K562 (cell line): ENCODE measurements at regions not wholly inside any gene's neighbourhood (a gene's known extent, or its start where the extent isn't known, plus 50 kb on each side); places are given as distances from the start of the nearest gene placed in this dataset.

Source experiments
- ATAC-seq: fragments of 200-7000 bp; cut with Tn5 transposase; 3 replicates; pipeline ENCODE4 v1.9.1; 2020; ENCODE audit warnings: moderate library complexity
- BruUV-seq: library from RNA; stranded (reverse); fragments of 400-500 nt; replicated peaks from 2 replicates; lab custom pipeline; 2021; lab: Mats Ljungman, UMichigan
- CTCF ChIA-PET: fragments of 300-600 bp; formaldehyde crosslinking; extraction: SDS; loops from one replicate; lab custom pipeline; 2021; ENCODE audit warnings: low intra/inter-chr PET ratio; lab: Yijun Ruan, JAX
- POLR2A ChIA-PET: fragments of 300-600, 350-650 bp; sonication (Branson Sonifier 250); formaldehyde crosslinking; extraction: SDS; loops from one replicate; lab custom pipeline; 2021; ENCODE audit warnings: antibody characterized with exemption, inconsistent platforms; lab: Yijun Ruan, JAX
- DNase-seq, 4 experiments: peaks; one replicate each; pipeline versions ENCODE4 v3.0.0 to v3.0.0-alpha.2; 2011 to 2018; ENCODE audit warnings: low spot score in 3 of 4, mixed read lengths in 3 of 4; ENCODE audit errors: extremely low read depth in 1 of 4
- FAIRE-seq: peaks from 2 replicates; lab custom pipeline; 2011; peaks lifted over from hg19 to GRCh38; lab: Jason Lieb, UNC
- H2AFZ ChIP-seq: 2 replicates; pipeline ENCODE4 v1.6.0; 2011; ENCODE audit warnings: low read depth, low read length, control low read depth, inconsistent platforms
- H3K27ac ChIP-seq: fragments of 200-600 bp; 3 replicates; pipeline ENCODE4 v1.8.0; 2011; ENCODE audit warnings: low read depth, mild to moderate bottlenecking, control low read depth, inconsistent platforms, low read length, moderate library complexity, mixed read lengths; ENCODE audit errors: extremely low read depth
- H3K27me3 ChIP-seq, 2 experiments: fragments of 300-600 bp in 1 of 2; 2 replicates in 1 of 2; 3 replicates in 1 of 2; pipeline versions ENCODE4 v1.6.0 to v1.8.0; 2011; ENCODE audit warnings: inconsistent platforms in 2 of 2, low read length in 2 of 2, mild to moderate bottlenecking in 1 of 2, mixed read lengths in 1 of 2, moderate library complexity in 1 of 2; ENCODE audit not compliant: control insufficient read depth in 2 of 2, insufficient read depth in 2 of 2
- H3K36me3 ChIP-seq: fragments of 300-600 bp; 3 replicates; pipeline ENCODE4 v1.8.0; 2011; ENCODE audit warnings: mild to moderate bottlenecking, low read length, inconsistent platforms; ENCODE audit not compliant: control insufficient read depth, insufficient read depth
- H3K4me1 ChIP-seq, 2 experiments: fragments of 200-600 bp in 1 of 2; replicated peaks in 1 of 2; 2 replicates in 1 of 2; 3 replicates in 1 of 2; pipeline versions ENCODE4 v1.5.1 to v1.8.0; 2011; ENCODE audit warnings: inconsistent platforms in 2 of 2, low read length in 2 of 2, mild to moderate bottlenecking in 1 of 2, mixed read lengths in 1 of 2, moderate library complexity in 1 of 2; ENCODE audit not compliant: control insufficient read depth in 2 of 2, insufficient read depth in 2 of 2
- H3K4me2 ChIP-seq: 2 replicates; pipeline ENCODE4 v1.6.1; 2011; ENCODE audit warnings: low read length, control low read depth, inconsistent platforms, mixed read lengths; ENCODE audit not compliant: insufficient read depth
- H3K4me3 ChIP-seq: fragments of 200-600 bp; sonication (generic), shearing (Covaris generic); 2 replicates; pipeline ENCODE4 v1.5.1; 2016; ENCODE audit warnings: control low read depth, inconsistent platforms
- H3K79me2 ChIP-seq: fragments of 200-600 bp; 3 replicates; pipeline ENCODE4 v1.8.0; 2011; ENCODE audit warnings: low read length, inconsistent platforms; ENCODE audit not compliant: control insufficient read depth, insufficient read depth
- H3K9ac ChIP-seq, 2 experiments: 2 replicates each; pipeline versions ENCODE4 v1.6.0 to v1.6.1; 2011; ENCODE audit warnings: low read depth in 2 of 2, low read length in 2 of 2, control low read depth in 1 of 2, inconsistent platforms in 1 of 2, mild to moderate bottlenecking in 1 of 2, mixed read lengths in 1 of 2; ENCODE audit not compliant: insufficient read depth in 1 of 2
- H3K9me1 ChIP-seq: one replicate; pipeline ENCODE4 v1.6.0; 2011; ENCODE audit warnings: inconsistent platforms, mild to moderate bottlenecking, low read length, moderate library complexity; ENCODE audit not compliant: control insufficient read depth, insufficient read depth
- H3K9me3 ChIP-seq: replicated peaks from 2 replicates; pipeline ENCODE4 v1.5.1; 2011; ENCODE audit warnings: low read depth, low read length, inconsistent platforms; ENCODE audit not compliant: control insufficient read depth, insufficient read depth
- H4K20me1 ChIP-seq: replicated peaks from 2 replicates; pipeline ENCODE4 v1.6.1; 2011; ENCODE audit warnings: low read length, inconsistent platforms, mixed read lengths; ENCODE audit not compliant: control insufficient read depth, insufficient read depth
- DDX20 ChIP-seq: fragments of 450-650 bp; IDR thresholded peaks from 2 replicates; pipeline ENCODE4 v1.6.1; 2016; ENCODE audit warnings: missing genetic modification characterization, low read depth, mild to moderate bottlenecking, missing compliant biosample characterization, moderate library complexity
- HCFC1 ChIP-seq: IDR thresholded peaks from 2 replicates; pipeline ENCODE4 v1.6.1; 2012; ENCODE audit warnings: low read depth, low read length, improper control_type of control experiment
- MAZ ChIP-seq, 2 experiments: fragments of 450-650 bp in 1 of 2; sonication (generic) in 1 of 2; formaldehyde crosslinking; IDR thresholded peaks in 1 of 2; conservative IDR thresholded peaks in 1 of 2; 2 replicates each; pipeline versions ENCODE4 v1.4.0 to v1.5.0; 2020; ENCODE audit warnings: mild to moderate bottlenecking in 1 of 2, missing genetic modification reagents in 1 of 2
- MTA3 ChIP-seq: fragments of 450-650 bp; formaldehyde crosslinking; IDR thresholded peaks from 2 replicates; pipeline ENCODE4 v1.6.1; 2017; ENCODE audit warnings: mild to moderate bottlenecking, borderline replicate concordance
- MYC ChIP-seq, 2 experiments: fragments of 250-450 bp in 1 of 2; sonication (Bioruptor Pico) in 1 of 2; IDR thresholded peaks; 2 replicates each; pipeline versions ENCODE4 v1.5.1 to v1.6.1; 2012 to 2021; ENCODE audit warnings: low read depth in 2 of 2, borderline replicate concordance in 1 of 2, improper control_type of control experiment in 1 of 2, low read length in 1 of 2, mild to moderate bottlenecking in 1 of 2, moderate library complexity in 1 of 2
- RBBP5 ChIP-seq: fragments of 200-600 bp; sonication (generic); IDR thresholded peaks from 2 replicates; pipeline ENCODE4 v1.6.1; 2012; ENCODE audit warnings: borderline replicate concordance, mild to moderate bottlenecking, low read length, control low read depth, inconsistent platforms; ENCODE audit not compliant: insufficient read depth, poor library complexity, severe bottlenecking
- RBM25 ChIP-seq: fragments of 200-400 bp; formaldehyde crosslinking; IDR thresholded peaks from 2 replicates; pipeline ENCODE4 v1.6.1; 2018; ENCODE audit warnings: low read length, low read depth, moderate library complexity; ENCODE audit not compliant: severe bottlenecking
- SMAD3 ChIP-seq: fragments of 450-650 bp; formaldehyde crosslinking; conservative IDR thresholded peaks from 2 replicates; pipeline ENCODE4 v1.4.0; 2020; ENCODE audit warnings: mild to moderate bottlenecking
- ZFPM2 ChIP-seq: fragments of 250-450 bp; sonication (Bioruptor Pico); IDR thresholded peaks from 2 replicates; pipeline ENCODE4 v1.5.1; 2022; ENCODE audit warnings: mild to moderate bottlenecking
- WGBS: fragments of 100-300 bp; shearing (Covaris generic); methylation state at CpG from one replicate; pipeline ENCODE4 v1.1.6; 2016; ENCODE audit warnings: low coverage, mixed read lengths; ENCODE audit not compliant: insufficient coverage; ENCODE audit errors: missing lambda C conversion rate; 5-methylcytosine and 5-hydroxymethylcytosine counted together
- in situ Hi-C: fragments of 300-500 bp; cut with MboI; formaldehyde crosslinking; loops from 4 replicates; pipeline ENCODE4 v1.15.0; 2018; ENCODE audit warnings: inconsistent platforms, mixed read lengths
- intact Hi-C: fragments of 100-400 bp; cut with micrococcal nuclease; formaldehyde crosslinking; loops from 2 replicates; pipeline ENCODE4 v1.14.2; 2022
- TF ChIP-seq, protein P1 (sequence below), 2 experiments: IDR thresholded peaks in 1 of 2; conservative IDR thresholded peaks in 1 of 2; 2 replicates each; pipeline ENCODE4 v1.6.1; 2016; ENCODE audit warnings: low read depth in 2 of 2, mild to moderate bottlenecking in 1 of 2, missing compliant biosample characterization in 1 of 2, missing genetic modification characterization in 1 of 2, moderate library complexity in 1 of 2
- TF ChIP-seq, protein P2 (sequence below): sonication (generic); formaldehyde crosslinking; IDR thresholded peaks from 2 replicates; pipeline ENCODE4 v1.8.1; 2023; ENCODE audit warnings: mild to moderate bottlenecking, missing genetic modification reagents
- TF ChIP-seq, protein P3 (sequence below): sonication (generic); formaldehyde crosslinking; IDR thresholded peaks from 2 replicates; pipeline ENCODE4 v1.8.0; 2022; ENCODE audit warnings: mild to moderate bottlenecking, missing genetic modification reagents

- Histone ChIP-seq H3K27me3 (0 out of 5 replicates have a peak, but pooled peaks cover 0 to 4% of the 10 kb centered on the region in 2 experiments), H3K27ac (no peak overlapping the region), H2AFZ (no peak overlapping the region), H3K79me2 (no peaks in the 10 kb centered on the region), H3K9me1 (no peaks in the 10 kb centered on the region), H4K20me1 (no peaks in the 10 kb centered on the region; the same call in 1 of the 2 replicates), H3K9ac (no peak overlapping the region), H3K4me1 (no peaks in the 10 kb centered on the region), H3K4me3 (no peak overlapping the region), H3K9me3 (no peaks in the 10 kb centered on the region), H3K36me3 (no peaks in the 10 kb centered on the region), H3K4me2 (no peak overlapping the region)
- ATAC-seq (no peak), FAIRE-seq (no peak), DNase-seq (no peak)
- in situ Hi-C loops (no loop called here), intact Hi-C loops (no loop called here)
- 0% methylated on average over 3 of the region's 3 CpGs for WGBS
- CTCF ChIA-PET = no interaction called here
- BruUV-seq = no TSS peak
- POLR2A ChIA-PET = interaction anchor here (0.6 to 1.0 kb wide), 2 partner anchors 10 to 12 kb away, joined by 4 read pairs; no protein-coding TSS in a partner anchor
- TF ChIP-seq, protein P1, sequence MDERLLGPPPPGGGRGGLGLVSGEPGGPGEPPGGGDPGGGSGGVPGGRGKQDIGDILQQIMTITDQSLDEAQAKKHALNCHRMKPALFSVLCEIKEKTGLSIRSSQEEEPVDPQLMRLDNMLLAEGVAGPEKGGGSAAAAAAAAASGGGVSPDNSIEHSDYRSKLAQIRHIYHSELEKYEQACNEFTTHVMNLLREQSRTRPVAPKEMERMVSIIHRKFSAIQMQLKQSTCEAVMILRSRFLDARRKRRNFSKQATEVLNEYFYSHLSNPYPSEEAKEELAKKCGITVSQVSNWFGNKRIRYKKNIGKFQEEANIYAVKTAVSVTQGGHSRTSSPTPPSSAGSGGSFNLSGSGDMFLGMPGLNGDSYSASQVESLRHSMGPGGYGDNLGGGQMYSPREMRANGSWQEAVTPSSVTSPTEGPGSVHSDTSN (CRISPR knock-in tag; IDR thresholded peaks at IDR 0.05; ENCODE audit: low read depth) = no peak
- TF ChIP-seq, protein P1 (tag; conservative IDR thresholded peaks at IDR 0.05; ENCODE audit: low read depth) = no peak
- no peak for TF ChIP-seq SMAD3 (CRISPR knock-in tag)
- no peak for TF ChIP-seq DDX20 (tag)
- TF ChIP-seq, protein P2, sequence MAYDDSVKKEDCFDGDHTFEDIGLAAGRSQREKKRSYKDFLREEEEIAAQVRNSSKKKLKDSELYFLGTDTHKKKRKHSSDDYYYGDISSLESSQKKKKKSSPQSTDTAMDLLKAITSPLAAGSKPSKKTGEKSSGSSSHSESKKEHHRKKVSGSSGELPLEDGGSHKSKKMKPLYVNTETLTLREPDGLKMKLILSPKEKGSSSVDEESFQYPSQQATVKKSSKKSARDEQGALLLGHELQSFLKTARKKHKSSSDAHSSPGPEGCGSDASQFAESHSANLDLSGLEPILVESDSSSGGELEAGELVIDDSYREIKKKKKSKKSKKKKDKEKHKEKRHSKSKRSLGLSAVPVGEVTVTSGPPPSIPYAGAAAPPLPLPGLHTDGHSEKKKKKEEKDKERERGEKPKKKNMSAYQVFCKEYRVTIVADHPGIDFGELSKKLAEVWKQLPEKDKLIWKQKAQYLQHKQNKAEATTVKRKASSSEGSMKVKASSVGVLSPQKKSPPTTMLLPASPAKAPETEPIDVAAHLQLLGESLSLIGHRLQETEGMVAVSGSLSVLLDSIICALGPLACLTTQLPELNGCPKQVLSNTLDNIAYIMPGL (CRISPR knock-in tag) = no peak
- TF ChIP-seq MAZ (CRISPR knock-in tag; conservative IDR thresholded peaks at IDR 0.05 in 1 of 2, IDR thresholded peaks at IDR 0.05 in 1 of 2) = no peak
- no peak for TF ChIP-seq RBBP5
- no peak for TF ChIP-seq ZFPM2 (CRISPR knock-in tag)
- TF ChIP-seq, protein P3, sequence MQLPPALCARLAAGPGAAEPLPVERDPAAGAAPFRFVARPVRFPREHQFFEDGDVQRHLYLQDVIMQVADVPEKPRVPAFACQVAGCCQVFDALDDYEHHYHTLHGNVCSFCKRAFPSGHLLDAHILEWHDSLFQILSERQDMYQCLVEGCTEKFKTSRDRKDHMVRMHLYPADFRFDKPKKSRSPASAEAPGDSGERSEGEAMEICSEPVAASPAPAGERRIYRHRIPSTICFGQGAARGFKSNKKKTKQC (CRISPR knock-in tag) = no peak
- TF ChIP-seq MYC (IDR thresholded peaks at IDR 0.05; ENCODE audit: low read depth, low read length) = no peak
- no peak for TF ChIP-seq MYC (CRISPR knock-in tag; IDR thresholded peaks at IDR 0.05; ENCODE audit: borderline replicate concordance, low read depth)
- TF ChIP-seq MTA3 = no peak
- no peak for TF ChIP-seq RBM25
- no peak for TF ChIP-seq HCFC1
Measured at GRCh38 chr17:72396121-72396520, 275.3 kb downstream of the SOX9 start.
